ENCODE measurements at regions not wholly inside any gene's neighbourhood (a gene's known extent, or its start where the extent isn't known, plus 50 kb on each side); places are given as distances from the start of the nearest gene placed in this dataset.

DNA sequence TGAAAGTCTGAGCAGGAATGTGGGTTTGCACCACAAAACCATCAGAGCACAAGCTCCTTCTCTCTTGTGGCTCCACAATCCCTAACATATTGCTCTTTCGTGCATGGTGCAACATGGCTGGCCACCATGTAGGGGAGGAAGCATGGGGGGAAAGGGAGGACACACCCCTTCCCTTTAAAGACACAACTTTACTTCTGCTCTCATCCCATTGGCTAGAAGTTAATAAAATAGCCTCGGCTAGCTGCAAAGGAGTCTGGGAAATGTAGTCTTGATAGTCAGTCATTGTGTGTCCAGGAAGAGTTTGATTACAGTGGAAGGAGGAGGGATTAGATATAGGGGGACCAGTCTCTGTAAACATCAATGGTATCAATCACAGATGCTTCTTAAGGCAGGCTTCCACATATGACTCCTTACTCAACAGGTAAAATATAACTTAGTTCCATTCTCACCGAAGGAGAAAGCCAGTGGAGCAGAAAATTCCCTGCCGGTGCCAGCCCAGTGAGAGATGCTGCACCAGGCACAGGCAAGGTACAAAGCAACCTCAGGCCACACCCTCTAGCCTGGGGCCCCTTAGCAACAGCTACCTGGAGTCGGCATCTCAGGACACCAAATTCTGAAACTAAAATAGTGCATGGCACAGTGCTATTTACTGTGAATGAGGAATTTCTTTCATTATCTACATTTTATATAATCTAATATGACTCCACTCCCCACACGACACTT lies 124.7 kb upstream of the CTBP2 start:
- no peaks in the 10 kb centered on the region for H3K36me3 ChIP-seq (ENCODE audit: control insufficient read depth, insufficient read depth, low read length)
- no peak overlapping the region for H3K4me3 ChIP-seq (ENCODE audit: low read depth, low read length)
- peaks cover 4% of the 10 kb centered on the region for H3K4me1 ChIP-seq (ENCODE audit: control insufficient read depth, insufficient read depth, low read length)
- no peaks in the 10 kb centered on the region for H3K27me3 ChIP-seq (ENCODE audit: control insufficient read depth, insufficient read depth, low read length)
- no peak overlapping the region for H3K9ac ChIP-seq (ENCODE audit: low read depth, low read length)
- H3K9me3 ChIP-seq (ENCODE audit: control insufficient read depth, insufficient read depth, low read length), result no peaks in the 10 kb centered on the region

GRCh38 chr10:125283836-125284614 lies 123.7 kb upstream of the CTBP2 start:
- Histone ChIP-seq H3K4me3 (ENCODE audit: low read depth, low read length) (no peak overlapping the region), H3K4me1 (ENCODE audit: control insufficient read depth, insufficient read depth, low read length) (peaks cover 4% of the 10 kb centered on the region), H3K36me3 (ENCODE audit: control insufficient read depth, insufficient read depth, low read length) (no peaks in the 10 kb centered on the region), H3K9me3 (ENCODE audit: control insufficient read depth, insufficient read depth, low read length) (no peaks in the 10 kb centered on the region), H3K9ac (ENCODE audit: low read depth, low read length) (no peak overlapping the region), H3K27me3 (ENCODE audit: control insufficient read depth, insufficient read depth, low read length) (no peaks in the 10 kb centered on the region)

DNA sequence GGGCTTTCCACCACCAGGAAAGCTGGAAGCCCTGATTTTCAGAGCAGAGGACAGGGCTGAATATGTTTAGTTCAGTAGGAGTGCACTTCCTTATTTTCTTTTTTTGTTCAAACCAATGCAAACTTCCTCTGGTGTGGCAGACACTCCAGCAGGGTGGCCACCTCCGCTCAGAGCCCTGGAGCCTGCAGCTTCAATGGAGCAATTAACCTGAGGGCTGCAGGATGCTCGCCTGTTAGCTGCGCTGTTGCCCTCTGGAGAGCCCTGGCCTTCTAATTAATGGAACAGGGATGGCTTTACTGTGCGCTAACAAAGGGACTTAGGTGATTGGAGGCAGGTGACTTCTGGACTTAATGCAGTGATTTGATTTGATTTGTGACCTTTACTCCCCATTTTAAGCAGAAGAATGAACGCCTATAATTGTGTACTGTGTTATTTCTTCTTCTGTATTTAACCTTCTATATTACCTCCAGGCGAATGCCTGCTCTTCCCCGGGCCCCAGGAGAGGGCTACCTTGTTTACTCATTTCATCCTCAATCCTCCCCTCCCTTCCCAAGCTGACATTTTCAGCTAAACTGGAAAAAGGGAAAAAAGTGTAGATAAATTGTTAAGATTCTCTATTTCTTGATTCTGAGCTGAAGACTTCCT lies 123.0 kb upstream of the CTBP2 start:
- Histone ChIP-seq H3K36me3 (ENCODE audit: control insufficient read depth, insufficient read depth, low read length) (no peaks in the 10 kb centered on the region), H3K4me1 (ENCODE audit: control insufficient read depth, insufficient read depth, low read length) (peaks cover 4% of the 10 kb centered on the region), H3K4me3 (ENCODE audit: low read depth, low read length) (no peak overlapping the region), H3K9ac (ENCODE audit: low read depth, low read length) (no peak overlapping the region), H3K9me3 (ENCODE audit: control insufficient read depth, insufficient read depth, low read length) (no peaks in the 10 kb centered on the region), H3K27me3 (ENCODE audit: control insufficient read depth, insufficient read depth, low read length) (no peaks in the 10 kb centered on the region)

DNA sequence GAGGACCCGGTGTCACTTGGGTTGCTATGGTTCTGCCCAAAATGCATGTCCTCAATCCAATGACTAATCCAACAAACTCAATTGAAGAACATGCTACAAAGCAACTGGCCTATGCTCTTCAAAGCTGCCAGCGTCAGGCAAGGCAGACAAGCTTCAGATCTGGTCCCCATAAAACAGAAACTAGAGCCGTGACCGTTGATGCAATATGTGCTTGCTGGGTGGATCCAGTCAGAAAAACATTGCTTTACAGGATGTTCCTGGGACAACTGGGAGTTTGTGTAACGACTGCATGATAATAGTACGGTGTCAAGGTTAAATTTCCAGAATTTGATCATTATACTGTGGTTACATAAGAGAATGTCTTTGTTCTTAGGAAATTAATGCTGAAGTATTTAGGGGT lies 120.7 kb upstream of the CTBP2 start:
- Histone ChIP-seq H3K9me3 (ENCODE audit: control insufficient read depth, insufficient read depth, low read length) (no peaks in the 10 kb centered on the region), H3K4me3 (ENCODE audit: low read depth, low read length) (no peak overlapping the region), H3K9ac (ENCODE audit: low read depth, low read length) (no peak overlapping the region), H3K36me3 (ENCODE audit: control insufficient read depth, insufficient read depth, low read length) (no peaks in the 10 kb centered on the region), H3K4me1 (ENCODE audit: control insufficient read depth, insufficient read depth, low read length) (peaks cover 4% of the 10 kb centered on the region), H3K27me3 (ENCODE audit: control insufficient read depth, insufficient read depth, low read length) (no peaks in the 10 kb centered on the region)

- no peaks in the 10 kb centered on the region for H3K9me3 ChIP-seq (ENCODE audit: control insufficient read depth, insufficient read depth, low read length)
- no peaks in the 10 kb centered on the region for H3K36me3 ChIP-seq (ENCODE audit: control insufficient read depth, insufficient read depth, low read length)
- no peak overlapping the region for H3K4me3 ChIP-seq (ENCODE audit: low read depth, low read length)
- no peaks in the 10 kb centered on the region for H3K27me3 ChIP-seq (ENCODE audit: control insufficient read depth, insufficient read depth, low read length)
- no peak overlapping the region for H3K9ac ChIP-seq (ENCODE audit: low read depth, low read length)
- H3K4me1 ChIP-seq (ENCODE audit: control insufficient read depth, insufficient read depth, low read length), result no peaks in the 10 kb centered on the region
These were observed 115.8 kb upstream of the CTBP2 start for GRCh38 chr10:125276133-125276532.

GRCh38 chr10:125274961-125275360 lies 114.6 kb upstream of the CTBP2 start:
- Histone ChIP-seq H3K9me3 (ENCODE audit: control insufficient read depth, insufficient read depth, low read length) (no peaks in the 10 kb centered on the region), H3K4me1 (ENCODE audit: control insufficient read depth, insufficient read depth, low read length) (no peaks in the 10 kb centered on the region), H3K36me3 (ENCODE audit: control insufficient read depth, insufficient read depth, low read length) (no peaks in the 10 kb centered on the region), H3K27me3 (ENCODE audit: control insufficient read depth, insufficient read depth, low read length) (no peaks in the 10 kb centered on the region), H3K4me3 (ENCODE audit: low read depth, low read length) (no peak overlapping the region), H3K9ac (ENCODE audit: low read depth, low read length) (no peak overlapping the region)

DNA sequence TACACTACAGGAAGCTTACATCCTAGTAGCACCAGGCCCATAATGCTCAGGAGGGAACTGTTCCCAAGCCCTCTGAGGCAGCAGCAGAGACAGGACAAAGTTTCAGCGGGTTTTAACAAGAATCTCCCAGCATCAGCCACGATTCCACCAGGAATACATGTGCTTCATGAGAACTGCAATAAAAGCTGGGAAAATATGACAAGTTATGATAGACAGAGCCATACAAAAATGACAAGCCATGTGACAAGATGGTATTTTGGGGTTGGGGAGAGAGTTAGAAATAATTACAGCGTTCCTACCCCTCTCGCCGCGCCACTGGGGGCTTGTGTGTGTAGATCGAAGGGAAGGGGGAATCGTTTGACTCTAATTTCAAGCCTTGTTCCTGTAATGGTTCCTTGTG lies 112.7 kb upstream of the CTBP2 start:
- H3K27me3 ChIP-seq (ENCODE audit: control insufficient read depth, insufficient read depth, low read length), result no peaks in the 10 kb centered on the region
- H3K9ac ChIP-seq (ENCODE audit: low read depth, low read length), result no peak overlapping the region
- H3K9me3 ChIP-seq (ENCODE audit: control insufficient read depth, insufficient read depth, low read length), result no peaks in the 10 kb centered on the region
- H3K4me3 ChIP-seq (ENCODE audit: low read depth, low read length), result no peak overlapping the region
- no peaks in the 10 kb centered on the region for H3K36me3 ChIP-seq (ENCODE audit: control insufficient read depth, insufficient read depth, low read length)
- no peaks in the 10 kb centered on the region for H3K4me1 ChIP-seq (ENCODE audit: control insufficient read depth, insufficient read depth, low read length)

GRCh38 chr10:125269716-125270115 lies 109.4 kb upstream of the CTBP2 start:
- Histone ChIP-seq H3K9ac (ENCODE audit: low read depth, low read length) (no peak overlapping the region), H3K4me1 (ENCODE audit: control insufficient read depth, insufficient read depth, low read length) (peaks cover 2% of the 10 kb centered on the region)

DNA sequence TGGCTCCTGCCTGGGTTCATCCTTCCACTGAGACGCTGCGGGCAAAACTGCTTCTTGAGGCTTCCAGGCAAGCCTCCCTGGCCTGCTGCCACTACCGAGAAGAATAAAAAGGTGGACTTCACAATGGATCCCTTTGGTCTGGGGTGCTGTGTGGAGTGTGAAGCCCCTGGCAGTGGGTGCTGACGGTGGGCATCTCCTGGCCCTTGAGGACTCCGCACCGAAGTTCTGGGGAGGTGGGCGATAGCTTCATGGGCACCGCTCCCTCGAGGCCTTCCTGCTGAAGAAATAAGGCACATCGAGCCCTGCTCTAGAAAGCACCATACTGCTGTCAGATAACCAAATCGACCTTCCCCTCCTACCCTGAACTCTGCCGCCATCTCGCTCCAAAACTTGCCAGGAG lies 106.6 kb upstream of the CTBP2 start:
- Histone ChIP-seq H3K27me3 (ENCODE audit: control insufficient read depth, insufficient read depth, low read length) (no peaks in the 10 kb centered on the region), H3K36me3 (ENCODE audit: control insufficient read depth, insufficient read depth, low read length) (no peaks in the 10 kb centered on the region), H3K4me1 (ENCODE audit: control insufficient read depth, insufficient read depth, low read length) (peaks cover 2% of the 10 kb centered on the region), H3K9ac (ENCODE audit: low read depth, low read length) (no peak overlapping the region), H3K9me3 (ENCODE audit: control insufficient read depth, insufficient read depth, low read length) (no peaks in the 10 kb centered on the region), H3K4me3 (ENCODE audit: low read depth, low read length) (no peak overlapping the region)

More at GRCh38 chr10:125269716-125270115, 109.4 kb upstream of the CTBP2 start:
- Histone ChIP-seq H3K27me3 (ENCODE audit: control insufficient read depth, insufficient read depth, low read length) (no peaks in the 10 kb centered on the region), H3K36me3 (ENCODE audit: control insufficient read depth, insufficient read depth, low read length) (no peaks in the 10 kb centered on the region), H3K9me3 (ENCODE audit: control insufficient read depth, insufficient read depth, low read length) (no peaks in the 10 kb centered on the region), H3K4me3 (ENCODE audit: low read depth, low read length) (no peak overlapping the region)

DNA sequence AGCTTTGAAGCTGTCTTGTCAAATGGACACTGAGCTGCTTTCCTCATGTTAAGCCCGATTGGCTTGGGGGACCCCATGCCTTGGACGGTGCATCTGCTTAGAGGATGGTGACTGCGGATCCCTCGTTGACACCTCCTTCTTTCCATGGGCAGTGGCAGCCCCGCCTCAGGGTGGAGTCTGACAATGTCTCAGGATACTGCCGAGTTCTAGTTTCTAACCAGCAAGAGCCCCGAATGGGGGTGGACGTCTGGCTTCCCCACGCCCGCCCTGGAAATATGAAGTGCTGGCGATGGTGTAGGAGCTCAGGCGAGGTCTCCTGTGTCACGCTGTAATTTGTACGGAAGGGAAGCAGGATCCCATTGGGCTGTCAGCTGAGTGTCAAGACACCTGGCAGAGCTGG lies 106.2 kb upstream of the CTBP2 start:
- H3K4me3 ChIP-seq (ENCODE audit: low read depth, low read length), result no peak overlapping the region
- H3K9me3 ChIP-seq (ENCODE audit: control insufficient read depth, insufficient read depth, low read length), result no peaks in the 10 kb centered on the region
- no peaks in the 10 kb centered on the region for H3K36me3 ChIP-seq (ENCODE audit: control insufficient read depth, insufficient read depth, low read length)
- no peaks in the 10 kb centered on the region for H3K27me3 ChIP-seq (ENCODE audit: control insufficient read depth, insufficient read depth, low read length)
- H3K4me1 ChIP-seq (ENCODE audit: control insufficient read depth, insufficient read depth, low read length), result peaks cover 2% of the 10 kb centered on the region
- H3K9ac ChIP-seq (ENCODE audit: low read depth, low read length), result no peak overlapping the region

- Histone ChIP-seq H3K36me3 (ENCODE audit: control insufficient read depth, insufficient read depth, low read length) (no peaks in the 10 kb centered on the region), H3K27me3 (ENCODE audit: control insufficient read depth, insufficient read depth, low read length) (no peaks in the 10 kb centered on the region), H3K9me3 (ENCODE audit: control insufficient read depth, insufficient read depth, low read length) (no peaks in the 10 kb centered on the region), H3K4me3 (ENCODE audit: low read depth, low read length) (no peak overlapping the region), H3K4me1 (ENCODE audit: control insufficient read depth, insufficient read depth, low read length) (peaks cover 2% of the 10 kb centered on the region), H3K9ac (ENCODE audit: low read depth, low read length) (no peak overlapping the region)
These were observed 105.2 kb upstream of the CTBP2 start for GRCh38 chr10:125265579-125265955.

All from iPS-15b (cell line).